SH-SY5Y (cell line): ENCODE measurements at regions not wholly inside any gene's neighbourhood (a gene's known extent, or its start where the extent isn't known, plus 50 kb on each side); places are given as distances from the start of the nearest gene placed in this dataset.

Experiments
- GATA2 ChIP-seq: IDR thresholded peaks from 2 replicates; pipeline ENCODE4 v1.6.1; 2011; ENCODE audit warnings: mild to moderate bottlenecking, low read depth, low read length
- GATA3 ChIP-seq: IDR thresholded peaks from 2 replicates; pipeline ENCODE4 v1.6.1; 2011; ENCODE audit warnings: low read depth, mild to moderate bottlenecking, low read length, moderate library complexity

DNA sequence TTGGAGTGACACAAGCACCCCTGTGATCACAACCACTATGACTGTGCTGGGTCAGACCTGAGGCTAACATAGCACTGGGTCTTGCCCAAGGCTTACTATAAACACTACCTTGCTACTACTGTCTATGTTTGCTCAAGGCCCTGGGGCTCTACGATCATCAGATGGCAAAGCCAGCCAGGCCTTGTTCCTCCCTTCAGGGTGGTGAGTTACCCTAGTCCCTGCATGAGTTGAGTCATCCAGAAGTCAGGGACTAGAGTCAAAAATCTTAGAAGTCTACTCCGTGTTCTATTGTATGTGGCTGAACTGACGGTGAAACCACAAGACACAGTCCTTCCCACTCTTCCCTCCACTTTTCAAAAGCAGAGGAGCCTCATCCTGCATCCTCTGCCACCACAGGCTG is 551.2 kb upstream of the FSIP2 start:
- TF ChIP-seq GATA3 (no peak), GATA2 (no peak)
